Osteocyte (in vitro differentiated cells): ENCODE measurements at regions not wholly inside any gene's neighbourhood (a gene's known extent, or its start where the extent isn't known, plus 50 kb on each side); places are given as distances from the start of the nearest gene placed in this dataset.
A peak's percentile ranks its signal among the peaks of the same experiment; 100 is the strongest.

Source experiments
- DNase-seq: peaks from one replicate; pipeline ENCODE4 v3.0.0; 2021; ENCODE audit warnings: mixed read lengths; ENCODE audit not compliant: unreplicated experiment; ENCODE audit errors: extremely low spot score
- H3K27ac Mint-ChIP-seq: one replicate; pipeline ENCODE4 v1.8.0; 2021; ENCODE audit warnings: mild to moderate bottlenecking, mixed read lengths; ENCODE audit not compliant: unreplicated experiment
- H3K27me3 Mint-ChIP-seq: one replicate; pipeline ENCODE4 v1.8.0; 2021; ENCODE audit warnings: mixed read lengths; ENCODE audit not compliant: unreplicated experiment
- H3K36me3 Mint-ChIP-seq: one replicate; pipeline ENCODE4 v1.8.0; 2021; ENCODE audit warnings: mixed read lengths; ENCODE audit not compliant: unreplicated experiment
- H3K4me1 Mint-ChIP-seq: one replicate; pipeline ENCODE4 v1.8.0; 2021; ENCODE audit warnings: mixed read lengths; ENCODE audit not compliant: unreplicated experiment
- H3K4me3 Mint-ChIP-seq: one replicate; pipeline ENCODE4 v1.8.0; 2021; ENCODE audit warnings: mild to moderate bottlenecking, moderate library complexity, mixed read lengths; ENCODE audit not compliant: unreplicated experiment
- H3K9me3 Mint-ChIP-seq: one replicate; pipeline ENCODE4 v1.8.0; 2021; ENCODE audit warnings: mixed read lengths; ENCODE audit not compliant: unreplicated experiment
- TF ChIP-seq, protein P1 (sequence below): fragments of 200-600 bp; sonication (generic); IDR thresholded peaks from 2 replicates; pipeline ENCODE4 v1.5.0; 2021; ENCODE audit warnings: antibody characterized with exemption, mild to moderate bottlenecking, moderate library complexity

GRCh38 chr5:143648696-143649095 lies 163.3 kb upstream of the HMHB1 start:
- H3K4me3 Mint-ChIP-seq: no peak overlapping the region
- TF ChIP-seq, protein P1, sequence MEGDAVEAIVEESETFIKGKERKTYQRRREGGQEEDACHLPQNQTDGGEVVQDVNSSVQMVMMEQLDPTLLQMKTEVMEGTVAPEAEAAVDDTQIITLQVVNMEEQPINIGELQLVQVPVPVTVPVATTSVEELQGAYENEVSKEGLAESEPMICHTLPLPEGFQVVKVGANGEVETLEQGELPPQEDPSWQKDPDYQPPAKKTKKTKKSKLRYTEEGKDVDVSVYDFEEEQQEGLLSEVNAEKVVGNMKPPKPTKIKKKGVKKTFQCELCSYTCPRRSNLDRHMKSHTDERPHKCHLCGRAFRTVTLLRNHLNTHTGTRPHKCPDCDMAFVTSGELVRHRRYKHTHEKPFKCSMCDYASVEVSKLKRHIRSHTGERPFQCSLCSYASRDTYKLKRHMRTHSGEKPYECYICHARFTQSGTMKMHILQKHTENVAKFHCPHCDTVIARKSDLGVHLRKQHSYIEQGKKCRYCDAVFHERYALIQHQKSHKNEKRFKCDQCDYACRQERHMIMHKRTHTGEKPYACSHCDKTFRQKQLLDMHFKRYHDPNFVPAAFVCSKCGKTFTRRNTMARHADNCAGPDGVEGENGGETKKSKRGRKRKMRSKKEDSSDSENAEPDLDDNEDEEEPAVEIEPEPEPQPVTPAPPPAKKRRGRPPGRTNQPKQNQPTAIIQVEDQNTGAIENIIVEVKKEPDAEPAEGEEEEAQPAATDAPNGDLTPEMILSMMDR: no peak

GRCh38 chr5:143646961-143647360 lies 165.0 kb upstream of the HMHB1 start:
- Mint-ChIP-seq H3K27me3 (no peaks in the 10 kb centered on the region), H3K36me3 (no peaks in the 10 kb centered on the region), H3K4me3 (no peak overlapping the region), H3K4me1 (peaks cover 13% of the 10 kb centered on the region), H3K27ac (no peak overlapping the region), H3K9me3 (no peaks in the 10 kb centered on the region)
- TF ChIP-seq, protein P1: no peak
- no peak for DNase-seq

More at GRCh38 chr5:143648696-143649095, 163.3 kb upstream of the HMHB1 start:
- peaks cover under 1% of the 10 kb centered on the region for H3K9me3 Mint-ChIP-seq
- H3K4me1 Mint-ChIP-seq: peaks cover 2% of the 10 kb centered on the region
- H3K36me3 Mint-ChIP-seq: no peaks in the 10 kb centered on the region
- no peak for DNase-seq
- H3K27me3 Mint-ChIP-seq: no peaks in the 10 kb centered on the region
- no peak overlapping the region for H3K27ac Mint-ChIP-seq

DNA sequence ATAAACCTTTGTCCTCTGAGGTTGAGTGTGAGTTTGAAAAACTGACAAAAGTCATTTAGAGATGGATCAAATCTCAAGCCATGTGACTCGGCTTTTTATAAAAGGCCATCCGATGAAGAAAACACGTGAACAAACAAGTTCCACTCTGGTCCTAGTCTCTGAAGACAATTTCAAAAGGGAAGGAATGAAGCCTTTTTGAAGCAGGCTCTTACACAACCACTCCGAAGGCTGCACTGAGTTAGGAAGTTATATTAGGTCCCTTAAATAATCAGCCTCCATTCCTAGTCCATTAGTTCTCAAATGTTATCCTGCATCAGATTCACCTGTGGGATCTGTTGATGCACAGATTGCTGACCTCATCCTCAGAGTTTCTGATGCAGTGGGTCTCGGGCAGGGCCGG lies 166.6 kb upstream of the HMHB1 start:
- no peak for DNase-seq
- TF ChIP-seq, protein P1: no peak
- H3K27me3 Mint-ChIP-seq: no peaks in the 10 kb centered on the region
- H3K9me3 Mint-ChIP-seq: no peaks in the 10 kb centered on the region
- no peaks in the 10 kb centered on the region for H3K36me3 Mint-ChIP-seq
- no peak overlapping the region for H3K27ac Mint-ChIP-seq
- peaks cover 22% of the 10 kb centered on the region for H3K4me1 Mint-ChIP-seq
- no peak overlapping the region for H3K4me3 Mint-ChIP-seq

DNA sequence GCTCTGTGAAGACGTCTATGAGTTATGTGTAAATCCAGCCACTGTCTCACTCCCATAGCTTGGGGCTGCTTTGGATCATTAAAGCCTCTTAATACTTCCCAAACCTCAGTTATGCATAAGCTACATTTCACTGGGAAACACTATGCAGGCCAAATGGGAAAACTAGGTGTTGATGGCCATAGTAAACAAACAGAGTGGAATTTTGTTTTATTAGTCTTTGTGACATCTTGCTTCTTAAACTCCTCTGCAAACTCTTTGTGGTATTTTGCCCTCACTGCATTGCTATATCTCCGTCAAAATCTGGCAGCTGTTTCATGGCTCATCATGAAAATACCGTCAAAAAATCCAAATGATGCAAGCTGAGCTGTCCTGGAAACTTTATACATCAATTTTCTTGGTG lies 167.2 kb upstream of the HMHB1 start:
- Mint-ChIP-seq H3K36me3 (no peaks in the 10 kb centered on the region), H3K9me3 (no peaks in the 10 kb centered on the region), H3K27me3 (no peaks in the 10 kb centered on the region), H3K27ac (no peak overlapping the region), H3K4me1 (peaks cover 21% of the 10 kb centered on the region), H3K4me3 (no peak overlapping the region)
- no peak for DNase-seq
- TF ChIP-seq, protein P1: no peak

DNA sequence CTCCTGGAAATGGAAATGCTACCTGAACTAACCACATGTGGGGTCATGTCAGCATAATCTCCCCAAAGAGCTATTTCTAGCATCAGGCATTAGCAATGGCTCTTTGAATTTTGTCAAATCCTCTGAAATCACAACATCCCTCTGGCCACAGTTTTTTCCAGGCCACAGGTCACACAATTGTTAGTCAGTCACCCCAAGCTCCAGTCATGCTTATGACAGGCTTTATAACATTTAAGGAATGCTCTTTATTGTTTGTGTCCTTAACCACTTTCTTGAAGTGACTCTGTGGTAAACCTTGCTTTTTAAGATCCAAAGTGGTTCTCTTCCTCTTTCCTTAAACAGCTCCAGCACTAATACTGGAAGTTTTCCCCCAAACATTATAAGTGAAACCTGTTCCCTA lies 169.2 kb upstream of the HMHB1 start:
- DNase-seq: no peak
- no peaks in the 10 kb centered on the region for H3K36me3 Mint-ChIP-seq
- H3K27ac Mint-ChIP-seq: peak overlapping the region; percentile 9
- TF ChIP-seq, protein P1: no peak
- no peaks in the 10 kb centered on the region for H3K9me3 Mint-ChIP-seq
- H3K27me3 Mint-ChIP-seq: no peaks in the 10 kb centered on the region
- no peak overlapping the region for H3K4me3 Mint-ChIP-seq
- peaks cover 26% of the 10 kb centered on the region for H3K4me1 Mint-ChIP-seq
